ENCODE measurements at regions not wholly inside any gene's neighbourhood (a gene's known extent, or its start where the extent isn't known, plus 50 kb on each side); places are given as distances from the start of the nearest gene placed in this dataset.

DNA sequence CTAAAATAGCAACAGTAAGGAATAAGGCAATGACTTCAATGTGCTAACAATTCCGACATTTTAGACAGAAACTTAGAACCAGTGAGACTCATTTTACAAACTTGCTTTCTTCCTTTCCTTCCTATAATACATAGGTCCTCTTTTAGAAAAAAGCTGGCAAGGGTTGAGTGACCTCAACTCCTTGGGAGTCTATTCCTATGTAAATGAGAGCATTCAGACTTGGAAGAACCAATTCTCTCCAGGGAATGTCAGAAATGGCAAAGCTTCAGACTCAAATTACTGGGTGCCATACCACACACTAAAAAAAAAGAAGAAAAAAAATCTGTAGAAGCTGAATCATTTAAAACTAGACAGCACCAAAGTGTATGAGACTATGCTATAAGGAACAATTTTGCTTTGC, 1328.2 kb downstream of the OLFM4 start:
- Mint-ChIP-seq H3K27ac (no peak overlapping the region), H3K4me1 (no peaks in the 10 kb centered on the region), H3K36me3 (no peaks in the 10 kb centered on the region), H3K4me3 (no peak overlapping the region), H3K27me3 (ENCODE audit: low read depth in 3 of 3) (peaks cover 0 to 1% (median 0%) of the 10 kb centered on the region in 3 donors), H3K9me3 (peaks cover 4 to 44% (median 26%) of the 10 kb centered on the region in 6 donors)
- DNase-seq = no peak

DNA sequence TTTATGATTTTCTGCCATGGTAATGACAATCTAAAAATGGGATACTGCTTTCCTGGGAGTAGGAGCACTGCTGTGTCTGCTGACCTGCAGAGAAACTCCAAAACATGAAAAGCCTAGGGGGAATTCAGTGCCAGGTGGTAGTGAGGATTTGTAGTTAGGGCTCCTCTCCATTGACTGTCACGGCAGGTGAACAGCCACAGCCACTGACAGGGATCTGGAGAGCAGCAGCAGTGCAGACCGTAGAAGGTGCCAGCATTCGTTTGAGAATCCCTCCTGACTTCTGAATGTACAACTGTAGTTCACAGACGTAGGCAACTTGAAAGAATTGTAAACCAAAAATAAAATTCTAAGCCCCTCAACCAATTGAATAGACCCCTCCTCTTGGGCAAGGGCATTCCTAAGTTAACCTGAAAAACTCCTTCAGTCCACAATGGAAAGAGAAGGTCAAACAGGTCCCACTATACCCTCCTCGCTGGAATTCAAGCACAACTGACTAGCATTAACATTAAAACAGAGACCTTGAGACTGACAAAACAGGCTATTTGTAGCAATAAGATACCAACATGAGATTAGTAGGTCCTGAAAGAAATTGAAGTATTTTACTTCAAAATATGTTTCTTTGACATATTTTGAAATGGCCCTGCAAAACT, 1328.8 kb downstream of the OLFM4 start:
- Mint-ChIP-seq H3K4me1 (no peaks in the 10 kb centered on the region), H3K27ac (no peak overlapping the region), H3K27me3 (ENCODE audit: low read depth in 3 of 3) (peaks cover 0 to 1% (median 0%) of the 10 kb centered on the region in 3 donors), H3K4me3 (no peak overlapping the region), H3K36me3 (no peaks in the 10 kb centered on the region), H3K9me3 (peaks cover 6 to 38% (median 23%) of the 10 kb centered on the region in 6 donors)
- no peak for DNase-seq

GRCh38 chr13:54361460-54361859, 1332.8 kb downstream of the OLFM4 start:
- Mint-ChIP-seq H3K4me3 (no peak overlapping the region), H3K4me1 (no peaks in the 10 kb centered on the region), H3K27ac (no peak overlapping the region), H3K27me3 (ENCODE audit: low read depth in 3 of 3) (no peaks in the 10 kb centered on the region), H3K36me3 (no peaks in the 10 kb centered on the region), H3K9me3 (peaks cover 9 to 36% (median 18%) of the 10 kb centered on the region in 6 donors)
- no peak for DNase-seq

DNA sequence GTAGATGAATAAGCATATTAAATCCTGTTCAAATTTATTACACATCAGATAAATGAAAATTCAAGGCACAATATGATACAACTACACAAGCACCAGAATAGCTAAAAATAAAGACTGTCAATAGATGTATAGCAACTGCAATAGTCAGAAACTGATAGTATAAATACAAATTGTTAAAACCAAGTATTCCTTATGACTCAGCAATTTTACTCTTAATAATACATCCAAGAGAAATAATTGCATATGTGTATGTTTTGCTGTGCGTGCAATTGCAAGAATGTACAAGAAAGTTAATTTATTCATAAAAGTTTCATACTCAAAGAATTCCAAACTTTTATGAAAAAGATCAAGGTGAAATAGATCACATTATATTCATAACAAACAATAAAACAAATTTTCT, 1338.1 kb downstream of the OLFM4 start:
- Mint-ChIP-seq H3K4me3 (no peak overlapping the region), H3K36me3 (no peaks in the 10 kb centered on the region), H3K4me1 (no peaks in the 10 kb centered on the region), H3K9me3 (peaks cover 8 to 56% (median 22%) of the 10 kb centered on the region in 6 donors), H3K27ac (no peak overlapping the region), H3K27me3 (ENCODE audit: low read depth in 3 of 3) (no peaks in the 10 kb centered on the region)
- DNase-seq = no peak

DNA sequence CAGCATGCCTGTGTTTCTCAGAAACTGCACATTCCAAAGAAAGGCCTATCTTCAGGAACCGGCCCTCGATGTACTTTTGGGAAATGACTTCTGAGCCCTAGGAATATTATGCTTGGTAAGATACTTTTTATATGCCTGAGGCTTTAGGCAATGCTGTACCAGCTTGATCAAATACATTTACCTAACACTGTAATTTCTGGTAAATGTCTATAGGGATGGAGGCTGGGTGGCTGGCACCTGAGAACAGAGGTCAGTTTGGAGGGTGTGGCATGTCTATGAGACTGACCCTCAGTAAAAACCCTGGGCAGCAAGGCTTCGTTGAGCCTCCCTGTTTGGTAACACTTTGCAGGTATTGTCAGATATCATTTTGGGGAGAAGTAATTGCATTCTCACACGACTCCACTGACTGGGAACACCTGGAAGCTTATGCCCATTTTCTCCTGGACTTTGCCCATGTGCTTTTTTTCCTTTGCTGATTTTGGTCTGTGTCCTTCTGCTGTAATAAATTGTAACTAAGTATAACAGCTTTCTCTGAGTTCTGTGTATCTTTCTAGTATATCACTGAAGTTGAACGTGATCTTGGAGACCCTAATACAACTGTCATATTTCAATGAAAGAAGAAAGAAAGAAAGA, 1339.1 kb downstream of the OLFM4 start:
- Mint-ChIP-seq H3K27me3 (ENCODE audit: low read depth in 3 of 3) (no peaks in the 10 kb centered on the region), H3K9me3 (peaks cover 5 to 60% (median 26%) of the 10 kb centered on the region in 6 donors), H3K27ac (no peak overlapping the region), H3K4me3 (no peak overlapping the region), H3K36me3 (no peaks in the 10 kb centered on the region), H3K4me1 (no peaks in the 10 kb centered on the region)
- no peak for DNase-seq

DNA sequence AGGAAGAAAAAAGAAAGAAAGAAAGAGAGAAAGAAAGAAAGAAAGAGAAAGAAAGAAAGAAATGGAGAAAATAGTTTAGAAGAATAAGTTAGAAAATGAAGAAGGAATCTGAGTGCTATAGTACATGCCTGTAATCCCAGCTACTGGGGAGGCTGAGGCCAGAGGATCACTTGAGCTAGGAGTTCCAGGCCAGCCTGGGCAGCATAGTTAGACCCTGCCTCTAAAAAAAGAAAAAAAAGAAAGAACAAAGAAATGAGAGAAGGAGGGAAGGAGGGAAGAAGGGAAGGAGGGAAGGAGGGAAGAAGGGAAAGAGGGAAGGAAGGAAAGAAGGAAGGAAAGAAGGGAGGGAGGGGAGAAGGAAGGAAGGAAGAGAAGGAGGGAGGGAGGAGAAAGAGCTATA, 1339.8 kb downstream of the OLFM4 start:
- no peaks in the 10 kb centered on the region for H3K36me3 Mint-ChIP-seq
- H3K9me3 Mint-ChIP-seq = peaks cover 4 to 56% (median 26%) of the 10 kb centered on the region in 6 donors
- DNase-seq = no peak
- no peaks in the 10 kb centered on the region for H3K27me3 Mint-ChIP-seq (ENCODE audit: low read depth in 3 of 3)
- H3K4me1 Mint-ChIP-seq = no peaks in the 10 kb centered on the region
- no peak overlapping the region for H3K4me3 Mint-ChIP-seq
- no peak overlapping the region for H3K27ac Mint-ChIP-seq

DNA sequence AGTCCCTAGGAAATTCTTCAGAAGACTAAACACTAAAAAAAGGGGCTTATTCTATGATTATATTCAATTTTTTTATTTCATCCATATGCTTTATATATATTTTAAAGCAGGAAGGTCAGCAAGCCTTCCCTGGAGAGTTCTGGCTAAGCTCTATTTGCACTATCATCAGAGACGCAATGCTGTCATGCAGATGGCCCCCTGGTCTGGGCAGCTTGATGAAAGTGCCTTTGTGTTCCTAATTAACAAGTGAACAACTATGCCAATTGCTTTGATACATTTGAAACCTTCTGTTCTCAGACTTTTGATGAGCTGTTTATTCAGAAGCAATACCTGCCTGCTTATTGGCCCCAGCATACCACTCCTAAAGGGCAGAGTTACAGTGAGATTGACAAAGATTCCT, 1344.6 kb downstream of the OLFM4 start:
- Mint-ChIP-seq H3K9me3 (peaks cover 13 to 78% (median 37%) of the 10 kb centered on the region in 6 donors), H3K27ac (no peak overlapping the region), H3K27me3 (ENCODE audit: low read depth in 3 of 3) (no peaks in the 10 kb centered on the region), H3K4me1 (no peaks in the 10 kb centered on the region), H3K4me3 (no peak overlapping the region), H3K36me3 (no peaks in the 10 kb centered on the region)
- no peak for DNase-seq

DNA sequence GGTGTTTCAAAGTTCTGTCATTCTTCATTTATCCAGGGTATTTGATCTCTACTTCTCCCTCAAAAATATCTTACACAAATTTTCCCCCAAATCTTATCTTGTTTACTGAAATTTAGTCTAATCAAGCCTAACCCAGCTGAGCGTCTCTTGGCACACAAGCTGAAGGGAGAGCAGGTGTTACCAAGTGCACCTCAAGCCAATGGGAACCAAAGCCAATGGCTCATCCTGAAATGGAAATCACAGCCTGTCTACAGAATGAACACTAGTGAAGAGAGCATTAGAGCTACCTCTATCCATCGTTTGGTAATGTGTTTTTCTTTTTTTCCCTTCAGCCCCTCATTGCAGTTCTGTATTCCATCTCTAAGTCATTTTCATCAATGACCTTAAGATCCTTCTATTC, 1350.8 kb downstream of the OLFM4 start:
- no peak overlapping the region for H3K4me3 Mint-ChIP-seq
- H3K9me3 Mint-ChIP-seq = peaks cover 12 to 57% (median 35%) of the 10 kb centered on the region in 6 donors
- no peak overlapping the region for H3K27ac Mint-ChIP-seq
- H3K27me3 Mint-ChIP-seq (ENCODE audit: low read depth in 3 of 3) = no peaks in the 10 kb centered on the region
- DNase-seq = no peak
- H3K4me1 Mint-ChIP-seq = no peaks in the 10 kb centered on the region
- peaks cover 0 to 3% (median 0%) of the 10 kb centered on the region in 3 donors for H3K36me3 Mint-ChIP-seq

DNA sequence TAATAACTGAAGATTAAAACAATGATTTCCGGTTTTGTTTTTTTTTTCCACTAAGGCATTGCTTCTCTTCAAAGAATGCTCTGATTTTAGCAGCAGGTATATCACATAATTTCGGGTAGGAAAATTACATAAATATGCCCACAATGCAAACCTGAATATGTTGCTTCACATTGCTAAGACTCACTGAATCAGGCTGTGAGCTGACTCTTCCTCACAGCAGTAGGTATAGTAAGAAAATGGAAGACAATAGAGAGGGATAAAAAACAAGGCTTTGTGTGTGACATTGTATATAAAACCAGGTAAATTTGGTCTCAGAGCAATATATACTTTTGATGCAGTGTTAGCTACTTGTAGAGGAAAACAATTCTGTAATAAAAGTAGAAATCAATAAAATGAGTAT, 1355.0 kb downstream of the OLFM4 start:
- DNase-seq = no peak
- Mint-ChIP-seq H3K27ac (no peak overlapping the region), H3K36me3 (peaks cover 0 to 3% (median 0%) of the 10 kb centered on the region in 3 donors), H3K9me3 (peaks cover 3 to 51% (median 32%) of the 10 kb centered on the region in 6 donors), H3K4me1 (no peaks in the 10 kb centered on the region), H3K4me3 (no peak overlapping the region), H3K27me3 (ENCODE audit: low read depth in 3 of 3) (peaks cover 0 to 1% (median 0%) of the 10 kb centered on the region in 3 donors)

- H3K4me1 Mint-ChIP-seq = no peaks in the 10 kb centered on the region
- peaks cover 9 to 44% (median 28%) of the 10 kb centered on the region in 6 donors for H3K9me3 Mint-ChIP-seq
- no peak for DNase-seq
- no peak overlapping the region for H3K4me3 Mint-ChIP-seq
- no peak overlapping the region for H3K27ac Mint-ChIP-seq
- peaks cover 0 to 4% (median 0%) of the 10 kb centered on the region in 3 donors for H3K27me3 Mint-ChIP-seq (ENCODE audit: low read depth in 3 of 3)
- H3K36me3 Mint-ChIP-seq = no peaks in the 10 kb centered on the region
These were observed 1359.0 kb downstream of the OLFM4 start for GRCh38 chr13:54387625-54388024.

- Mint-ChIP-seq H3K4me1 (no peaks in the 10 kb centered on the region), H3K4me3 (no peak overlapping the region), H3K27me3 (ENCODE audit: low read depth in 3 of 3) (peaks cover 0 to 3% (median 0%) of the 10 kb centered on the region in 3 donors), H3K9me3 (peaks cover 9 to 49% (median 24%) of the 10 kb centered on the region in 6 donors), H3K27ac (no peak overlapping the region), H3K36me3 (no peaks in the 10 kb centered on the region)
- DNase-seq = no peak
These were observed 1362.2 kb downstream of the OLFM4 start for GRCh38 chr13:54390841-54391240.

DNA sequence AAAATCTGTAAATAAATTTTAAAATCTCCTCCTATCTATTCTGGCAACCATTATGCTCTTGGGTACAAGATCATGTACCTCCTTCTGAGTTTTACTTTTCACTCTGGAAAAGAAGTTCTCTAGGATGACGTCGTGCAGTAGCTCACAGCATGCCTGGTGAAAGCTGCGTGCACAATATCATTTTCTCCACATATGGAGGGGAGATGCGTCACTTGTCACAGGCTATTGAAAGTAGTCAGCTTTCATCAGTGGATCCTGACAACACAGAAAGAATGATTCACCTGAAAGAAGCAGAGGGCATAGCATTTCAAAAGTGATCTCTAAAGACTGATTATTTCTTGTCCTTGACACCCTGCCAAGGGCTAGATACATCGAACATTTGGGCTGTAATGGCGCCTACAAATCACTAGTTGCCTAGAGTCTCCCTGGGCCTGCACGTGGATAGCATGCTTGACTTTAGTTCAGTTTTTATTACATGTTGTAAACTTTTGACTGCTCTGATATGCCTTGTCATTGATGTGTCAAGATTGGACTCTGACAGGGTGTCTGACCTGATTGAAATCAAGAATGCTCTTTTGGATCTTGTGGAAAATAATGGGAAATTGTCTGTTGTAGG, 1365.6 kb downstream of the OLFM4 start:
- no peak for DNase-seq
- Mint-ChIP-seq H3K9me3 (peaks cover 12 to 39% (median 17%) of the 10 kb centered on the region in 6 donors), H3K27ac (no peak overlapping the region), H3K36me3 (no peaks in the 10 kb centered on the region), H3K4me3 (no peak overlapping the region), H3K4me1 (no peaks in the 10 kb centered on the region), H3K27me3 (ENCODE audit: low read depth in 3 of 3) (peaks cover 0 to 3% (median 0%) of the 10 kb centered on the region in 3 donors)

DNA sequence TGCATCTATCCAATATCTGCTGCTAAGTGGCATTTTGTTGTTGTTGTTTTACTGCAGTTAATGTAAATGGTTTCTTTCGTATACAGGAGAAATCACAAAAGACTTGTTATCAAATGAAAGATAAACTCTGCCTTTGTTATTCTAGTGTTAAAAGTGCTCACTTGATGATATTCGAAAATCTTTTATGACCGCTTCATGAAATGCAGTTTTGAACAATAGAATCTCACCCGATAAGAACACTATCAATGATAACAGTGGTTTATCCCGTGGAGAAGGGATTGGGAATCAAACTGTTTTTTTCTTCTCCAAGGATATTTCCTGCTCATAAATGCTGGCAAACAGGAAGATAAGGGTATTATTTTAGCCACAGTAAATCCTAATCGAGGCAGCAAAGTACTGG, 1366.3 kb downstream of the OLFM4 start:
- H3K27ac Mint-ChIP-seq = no peak overlapping the region
- H3K27me3 Mint-ChIP-seq (ENCODE audit: low read depth in 3 of 3) = peaks cover 0 to 3% (median 0%) of the 10 kb centered on the region in 3 donors
- DNase-seq = no peak
- H3K4me3 Mint-ChIP-seq = no peak overlapping the region
- H3K4me1 Mint-ChIP-seq = no peaks in the 10 kb centered on the region
- H3K9me3 Mint-ChIP-seq = peaks cover 13 to 42% (median 18%) of the 10 kb centered on the region in 6 donors
- no peaks in the 10 kb centered on the region for H3K36me3 Mint-ChIP-seq

DNA sequence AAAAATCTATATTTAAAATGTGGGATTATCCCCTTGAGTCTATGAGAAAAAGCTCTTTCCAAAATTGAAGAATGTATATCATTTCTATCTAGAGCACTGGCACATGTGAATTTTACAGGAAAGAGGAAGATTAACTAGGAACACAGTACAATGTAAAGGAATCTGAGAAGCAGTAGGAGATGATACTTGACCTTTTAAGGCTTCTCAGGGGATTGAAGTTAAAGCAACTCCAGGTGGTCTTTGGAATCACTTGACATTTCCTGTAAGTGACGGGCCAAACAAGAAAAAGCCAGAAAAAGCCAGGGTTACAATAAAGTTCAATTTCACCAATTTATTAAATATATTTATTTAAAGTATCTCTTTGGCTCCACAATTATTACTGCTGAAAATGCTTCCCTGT, 1373.9 kb downstream of the OLFM4 start:
- Mint-ChIP-seq H3K4me1 (no peaks in the 10 kb centered on the region), H3K36me3 (no peaks in the 10 kb centered on the region), H3K27me3 (ENCODE audit: low read depth in 3 of 3) (peaks cover 0 to 3% (median 0%) of the 10 kb centered on the region in 3 donors), H3K4me3 (no peak overlapping the region), H3K27ac (no peak overlapping the region), H3K9me3 (peaks cover 9 to 73% (median 23%) of the 10 kb centered on the region in 6 donors)
- DNase-seq = no peak

Data from immature natural killer cell (primary cell).